Ishikawa (cell line): ENCODE measurements at regions not wholly inside any gene's neighbourhood (a gene's known extent, or its start where the extent isn't known, plus 50 kb on each side); places are given as distances from the start of the nearest gene placed in this dataset.

ENCODE experiments used
- CEBPB ChIP-seq: IDR thresholded peaks from 2 replicates; pipeline ENCODE4 v1.6.1; 2012
- CREB1 ChIP-seq: IDR thresholded peaks from 2 replicates; pipeline ENCODE4 v1.6.1; 2012; ENCODE audit warnings: low read depth
- EGR1 ChIP-seq: IDR thresholded peaks from 2 replicates; pipeline ENCODE4 v1.6.1; 2012
- EP300 ChIP-seq: IDR thresholded peaks from 2 replicates; pipeline ENCODE4 v1.6.1; 2012; ENCODE audit warnings: borderline replicate concordance
- FOXM1 ChIP-seq: IDR thresholded peaks from 2 replicates; pipeline ENCODE4 v1.6.1; 2012; ENCODE audit warnings: low read depth, borderline replicate concordance
- NFIC ChIP-seq: IDR thresholded peaks from 2 replicates; pipeline ENCODE4 v1.6.1; 2012
- RAD21 ChIP-seq: IDR thresholded peaks from 2 replicates; pipeline ENCODE4 v1.6.1; 2012; ENCODE audit warnings: low read depth
- TAF1 ChIP-seq: IDR thresholded peaks from 2 replicates; pipeline ENCODE4 v1.6.1; 2012; ENCODE audit warnings: low read depth, mild to moderate bottlenecking
- TCF12 ChIP-seq: IDR thresholded peaks from 2 replicates; pipeline ENCODE4 v1.6.1; 2012; ENCODE audit warnings: low read depth
- TEAD4 ChIP-seq: IDR thresholded peaks from 2 replicates; pipeline ENCODE4 v1.6.1; 2012
- YY1 ChIP-seq: IDR thresholded peaks from 2 replicates; pipeline ENCODE4 v1.6.1; 2012; ENCODE audit warnings: low read depth
- ZBTB7A ChIP-seq: IDR thresholded peaks from 2 replicates; pipeline ENCODE4 v1.6.1; 2012; ENCODE audit warnings: low read depth
- TF ChIP-seq, protein P1 (sequence below): IDR thresholded peaks from 2 replicates; pipeline ENCODE4 v1.6.1; 2012
- TF ChIP-seq, protein P2 (sequence below): IDR thresholded peaks from 2 replicates; pipeline ENCODE4 v1.6.1; 2012
- TF ChIP-seq, protein P3 (sequence below): IDR thresholded peaks from 2 replicates; pipeline ENCODE4 v1.6.1; 2012; ENCODE audit warnings: low read depth, mild to moderate bottlenecking

DNA sequence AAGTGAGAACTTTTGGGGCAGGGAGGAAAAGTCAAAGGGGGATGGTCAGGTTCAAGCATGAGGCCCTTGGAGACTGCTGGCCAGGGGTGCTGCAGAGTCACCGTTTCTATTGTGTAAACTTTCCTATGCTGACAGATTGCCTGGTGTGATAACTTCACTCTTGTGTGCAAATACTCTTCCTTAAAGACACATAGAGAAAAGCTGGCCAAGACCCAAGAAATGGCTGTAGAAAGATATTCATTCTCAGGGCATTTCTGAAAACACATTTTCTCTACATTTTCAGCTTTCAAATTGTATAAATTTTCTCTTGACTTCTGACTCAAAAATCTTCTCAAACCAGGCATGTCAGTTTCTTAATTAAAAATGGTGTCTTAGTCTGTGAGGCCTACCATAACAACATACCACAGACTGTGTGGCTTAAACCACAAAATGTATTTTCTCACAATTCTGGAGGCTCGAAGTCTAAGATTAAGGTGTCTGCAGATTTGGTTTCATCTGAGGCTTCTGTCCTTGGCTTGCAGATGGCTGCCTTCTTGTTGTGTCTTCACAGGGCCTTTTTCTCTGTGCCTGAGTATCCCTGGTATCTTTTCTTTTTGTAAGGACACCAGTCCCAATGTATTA lies 304.5 kb downstream of the KCNRG start:
- no peak for TF ChIP-seq FOXM1

DNA sequence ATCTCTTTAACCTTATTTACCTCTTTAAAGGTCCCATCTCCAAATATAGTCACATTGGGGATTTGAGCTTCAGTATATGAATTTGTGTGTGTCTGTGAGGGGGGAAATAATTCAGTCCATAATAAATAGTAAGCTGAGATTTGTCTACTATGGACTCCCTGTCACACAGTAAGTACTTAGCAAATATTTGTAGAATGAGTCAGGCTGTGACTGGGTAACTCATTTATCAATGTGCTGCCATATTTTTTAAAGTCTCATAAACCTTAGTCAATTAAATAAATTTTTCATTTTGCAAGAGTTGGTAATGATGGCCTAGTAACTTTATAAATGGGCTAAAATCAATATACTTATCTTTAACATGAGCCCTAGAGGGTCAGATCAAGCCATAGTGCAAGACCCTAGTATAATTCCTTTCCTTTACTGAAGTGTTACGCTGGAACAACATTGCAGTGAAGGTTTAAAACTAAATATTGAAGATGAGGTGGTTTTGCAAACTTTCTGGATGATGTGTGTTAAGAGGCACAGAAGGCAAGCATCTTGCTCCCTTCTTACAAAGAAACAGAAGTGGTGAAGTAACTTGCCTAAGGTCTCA lies 305.1 kb downstream of the KCNRG start:
- TF ChIP-seq CEBPB (no peak), TEAD4 (no peak), YY1 (no peak), RAD21 (no peak), EGR1 (no peak), TAF1 (no peak), ZBTB7A (no peak), CREB1 (no peak), EP300 (no peak), NFIC (no peak), FOXM1 (no peak), TCF12 (no peak)
- TF ChIP-seq, protein P1, sequence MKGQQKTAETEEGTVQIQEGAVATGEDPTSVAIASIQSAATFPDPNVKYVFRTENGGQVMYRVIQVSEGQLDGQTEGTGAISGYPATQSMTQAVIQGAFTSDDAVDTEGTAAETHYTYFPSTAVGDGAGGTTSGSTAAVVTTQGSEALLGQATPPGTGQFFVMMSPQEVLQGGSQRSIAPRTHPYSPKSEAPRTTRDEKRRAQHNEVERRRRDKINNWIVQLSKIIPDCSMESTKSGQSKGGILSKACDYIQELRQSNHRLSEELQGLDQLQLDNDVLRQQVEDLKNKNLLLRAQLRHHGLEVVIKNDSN: no peak
- TF ChIP-seq, protein P2, sequence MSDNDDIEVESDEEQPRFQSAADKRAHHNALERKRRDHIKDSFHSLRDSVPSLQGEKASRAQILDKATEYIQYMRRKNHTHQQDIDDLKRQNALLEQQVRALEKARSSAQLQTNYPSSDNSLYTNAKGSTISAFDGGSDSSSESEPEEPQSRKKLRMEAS: no peak
- TF ChIP-seq, protein P3, sequence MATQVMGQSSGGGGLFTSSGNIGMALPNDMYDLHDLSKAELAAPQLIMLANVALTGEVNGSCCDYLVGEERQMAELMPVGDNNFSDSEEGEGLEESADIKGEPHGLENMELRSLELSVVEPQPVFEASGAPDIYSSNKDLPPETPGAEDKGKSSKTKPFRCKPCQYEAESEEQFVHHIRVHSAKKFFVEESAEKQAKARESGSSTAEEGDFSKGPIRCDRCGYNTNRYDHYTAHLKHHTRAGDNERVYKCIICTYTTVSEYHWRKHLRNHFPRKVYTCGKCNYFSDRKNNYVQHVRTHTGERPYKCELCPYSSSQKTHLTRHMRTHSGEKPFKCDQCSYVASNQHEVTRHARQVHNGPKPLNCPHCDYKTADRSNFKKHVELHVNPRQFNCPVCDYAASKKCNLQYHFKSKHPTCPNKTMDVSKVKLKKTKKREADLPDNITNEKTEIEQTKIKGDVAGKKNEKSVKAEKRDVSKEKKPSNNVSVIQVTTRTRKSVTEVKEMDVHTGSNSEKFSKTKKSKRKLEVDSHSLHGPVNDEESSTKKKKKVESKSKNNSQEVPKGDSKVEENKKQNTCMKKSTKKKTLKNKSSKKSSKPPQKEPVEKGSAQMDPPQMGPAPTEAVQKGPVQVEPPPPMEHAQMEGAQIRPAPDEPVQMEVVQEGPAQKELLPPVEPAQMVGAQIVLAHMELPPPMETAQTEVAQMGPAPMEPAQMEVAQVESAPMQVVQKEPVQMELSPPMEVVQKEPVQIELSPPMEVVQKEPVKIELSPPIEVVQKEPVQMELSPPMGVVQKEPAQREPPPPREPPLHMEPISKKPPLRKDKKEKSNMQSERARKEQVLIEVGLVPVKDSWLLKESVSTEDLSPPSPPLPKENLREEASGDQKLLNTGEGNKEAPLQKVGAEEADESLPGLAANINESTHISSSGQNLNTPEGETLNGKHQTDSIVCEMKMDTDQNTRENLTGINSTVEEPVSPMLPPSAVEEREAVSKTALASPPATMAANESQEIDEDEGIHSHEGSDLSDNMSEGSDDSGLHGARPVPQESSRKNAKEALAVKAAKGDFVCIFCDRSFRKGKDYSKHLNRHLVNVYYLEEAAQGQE: no peak

DNA sequence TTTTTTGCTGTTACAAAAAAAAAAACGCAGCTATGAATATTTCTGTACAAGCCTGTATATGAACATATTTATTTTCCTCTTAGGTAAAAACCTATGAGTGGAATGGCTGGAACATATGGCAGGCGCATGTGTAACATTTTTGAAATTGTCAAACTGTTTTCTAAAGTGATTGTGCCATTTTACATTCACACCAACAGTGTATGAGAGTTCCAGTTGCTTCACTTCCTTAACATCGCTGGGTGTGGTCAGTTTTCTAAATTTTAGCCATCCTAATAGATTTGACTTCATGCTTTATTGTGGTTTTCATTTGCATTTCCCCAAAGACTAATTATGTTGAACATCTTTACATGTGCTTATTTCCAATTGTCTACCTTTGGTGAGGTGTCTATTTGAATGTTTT lies 306.8 kb downstream of the KCNRG start:
- no peak for TF ChIP-seq CREB1
- TF ChIP-seq EGR1: no peak
- TF ChIP-seq, protein P2: no peak

DNA sequence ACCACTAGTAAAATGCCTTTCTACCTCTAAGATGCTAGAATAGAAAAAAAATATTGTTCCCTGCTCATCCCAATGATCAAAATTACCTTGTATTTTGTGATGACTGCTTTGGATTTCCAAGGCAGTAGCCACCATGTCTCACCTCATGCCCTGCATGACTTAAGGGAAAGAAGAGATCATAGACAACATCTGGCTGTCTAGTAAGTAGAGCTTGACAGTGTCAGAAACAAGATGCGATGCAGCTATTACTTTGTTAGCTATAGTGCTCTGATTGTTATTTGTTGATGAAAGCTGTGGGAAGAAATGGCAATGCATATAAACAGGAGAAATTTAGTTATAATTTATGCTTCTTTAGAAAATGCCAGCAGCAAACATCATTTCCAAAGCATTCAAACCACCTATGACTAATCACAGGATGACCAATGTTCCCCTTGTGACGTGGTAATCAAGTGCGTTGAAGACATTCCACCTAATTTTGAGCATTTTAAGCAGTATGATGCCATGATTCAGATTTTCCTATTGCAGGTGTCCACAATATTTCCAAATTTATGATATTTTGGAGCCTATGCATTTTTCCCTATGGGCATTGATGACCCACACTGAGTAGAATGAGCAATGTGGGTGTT lies 308.3 kb downstream of the KCNRG start:
- TF ChIP-seq NFIC: no peak
- no peak for TF ChIP-seq FOXM1
- no peak for TF ChIP-seq ZBTB7A
- TF ChIP-seq TAF1: no peak
- TF ChIP-seq, protein P3: no peak
- no peak for TF ChIP-seq TCF12
- TF ChIP-seq, protein P2: no peak
- TF ChIP-seq TEAD4: no peak

DNA sequence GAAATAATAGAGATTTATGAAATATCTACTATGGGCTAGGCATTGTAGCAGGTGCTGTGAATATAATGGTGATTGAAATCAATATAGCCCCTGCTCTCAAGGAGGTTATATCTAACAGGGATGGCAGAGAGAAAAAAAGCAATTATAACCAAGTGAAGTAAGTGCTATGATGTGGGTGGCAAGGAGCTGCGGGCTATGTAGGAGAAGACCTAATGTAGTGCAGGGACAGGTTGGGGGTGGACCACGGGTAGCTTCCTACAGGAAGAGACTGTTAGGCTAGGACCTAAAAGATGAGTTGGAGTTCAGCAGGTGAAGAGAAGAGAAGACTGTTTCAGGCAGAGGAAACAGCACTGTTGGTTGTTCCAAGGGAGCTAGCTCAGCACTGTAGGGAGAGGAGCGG lies 311.0 kb downstream of the KCNRG start:
- no peak for TF ChIP-seq NFIC
- TF ChIP-seq, protein P1: no peak
- no peak for TF ChIP-seq TEAD4
- no peak for TF ChIP-seq CREB1
- no peak for TF ChIP-seq CEBPB
- TF ChIP-seq ZBTB7A: no peak
- TF ChIP-seq, protein P2: no peak
- no peak for TF ChIP-seq TCF12
- no peak for TF ChIP-seq FOXM1
- TF ChIP-seq, protein P3: no peak
- TF ChIP-seq EGR1: no peak
- TF ChIP-seq EP300: no peak
- TF ChIP-seq TAF1: no peak
- no peak for TF ChIP-seq RAD21
- TF ChIP-seq YY1: no peak
